Lower lobe of right lung (tissue), 2 donors: ENCODE measurements at regions not wholly inside any gene's neighbourhood (a gene's known extent, or its start where the extent isn't known, plus 50 kb on each side); places are given as distances from the start of the nearest gene placed in this dataset.
"Not testable (repeated sequence)": the region's sequence is repeated elsewhere in the genome, so short reads cannot be mapped to it uniquely, and the experiment has no call there.

Experiments
- ATAC-seq, 2 donors: fragments of 200-7000 bp; cut with Tn5 transposase; one replicate each; pipeline ENCODE4 v1.9.1; 2020 to 2022; ENCODE audit warnings: mild to moderate bottlenecking in 2 of 2, moderate library complexity in 2 of 2
- DNase-seq: peaks from one replicate; pipeline ENCODE4 v3.0.0-alpha.2; 2020
- H3K27ac ChIP-seq: fragments of 200-600 bp; one replicate; pipeline ENCODE4 v1.8.0; 2022
- H3K27me3 ChIP-seq: fragments of 200-600 bp; one replicate; pipeline ENCODE4 v1.8.0; 2022; ENCODE audit warnings: low read depth
- H3K36me3 ChIP-seq: fragments of 200-600 bp; one replicate; pipeline ENCODE4 v1.8.0; 2022; ENCODE audit warnings: mild to moderate bottlenecking
- H3K4me1 ChIP-seq: fragments of 200-600 bp; one replicate; pipeline ENCODE4 v1.8.0; 2022
- H3K4me3 ChIP-seq: fragments of 200-600 bp; one replicate; pipeline ENCODE4 v1.8.0; 2022; ENCODE audit warnings: mild to moderate bottlenecking
- H3K9me3 ChIP-seq: fragments of 200-600 bp; one replicate; pipeline ENCODE4 v1.8.0; 2022
- CTCF ChIP-seq: fragments of 200-600 bp; IDR thresholded peaks from one replicate; pipeline ENCODE4 v1.8.0; 2022; ENCODE audit warnings: antibody characterized with exemption, mild to moderate bottlenecking
- intact Hi-C: fragments of 100-400 bp; cut with DNase I; formaldehyde crosslinking; loops from one replicate; pipeline ENCODE4 v1.11.0; 2022
- donor health status: DM: no; HTN: yes; CAD: no; lungs with severe emphysema.

GRCh38 chr7:131934452-131934851, 378.0 kb upstream of the PODXL start:
- Histone ChIP-seq H3K4me1 (no peaks in the 10 kb centered on the region), H3K27ac (no peak overlapping the region), H3K27me3 (peaks cover 7% of the 10 kb centered on the region), H3K9me3 (no peaks in the 10 kb centered on the region), H3K36me3 (no peaks in the 10 kb centered on the region), H3K4me3 (no peak overlapping the region)
- intact Hi-C loops = no loop called here
- ATAC-seq (no peak), DNase-seq (no peak)
- no peak for TF ChIP-seq CTCF

GRCh38 chr7:131933751-131934289, 377.4 kb upstream of the PODXL start:
- Histone ChIP-seq H3K27ac (no peak overlapping the region), H3K36me3 (no peaks in the 10 kb centered on the region), H3K4me3 (no peak overlapping the region), H3K9me3 (no peaks in the 10 kb centered on the region), H3K4me1 (no peaks in the 10 kb centered on the region), H3K27me3 (peaks cover 7% of the 10 kb centered on the region)
- ATAC-seq (no peak), DNase-seq (no peak)
- intact Hi-C loops = no loop called here
- TF ChIP-seq CTCF = no peak

- H3K36me3 ChIP-seq, H3K4me3 ChIP-seq, H3K27ac ChIP-seq, ATAC-seq, H3K9me3 ChIP-seq, H3K27me3 ChIP-seq, DNase-seq, intact Hi-C loops, H3K4me1 ChIP-seq: not testable (repeated sequence)
These were observed 376.8 kb upstream of the PODXL start for GRCh38 chr7:131933219-131933618.

- H3K27me3 ChIP-seq = peaks cover 7% of the 10 kb centered on the region
- H3K4me3 ChIP-seq = no peak overlapping the region
- DNase-seq = no peak
- no peaks in the 10 kb centered on the region for H3K36me3 ChIP-seq
- no peak for ATAC-seq
- H3K27ac ChIP-seq = no peak overlapping the region
- H3K9me3 ChIP-seq = no peaks in the 10 kb centered on the region
- no peak for TF ChIP-seq CTCF
- no peaks in the 10 kb centered on the region for H3K4me1 ChIP-seq
- intact Hi-C loops = no loop called here
These were observed 375.8 kb upstream of the PODXL start for GRCh38 chr7:131932271-131932670.

- TF ChIP-seq CTCF = no peak
- intact Hi-C loops = no loop called here
- DNase-seq = no peak
- Histone ChIP-seq H3K36me3 (no peaks in the 10 kb centered on the region), H3K9me3 (no peaks in the 10 kb centered on the region), H3K4me3 (no peak overlapping the region), H3K27me3 (peaks cover 7% of the 10 kb centered on the region), H3K4me1 (no peaks in the 10 kb centered on the region), H3K27ac (no peak overlapping the region)
- ATAC-seq = no peak
These were observed 374.9 kb upstream of the PODXL start for GRCh38 chr7:131931370-131931769.

- Histone ChIP-seq H3K36me3 (no peaks in the 10 kb centered on the region), H3K27me3 (peaks cover 7% of the 10 kb centered on the region), H3K27ac (no peak overlapping the region), H3K9me3 (no peaks in the 10 kb centered on the region), H3K4me3 (no peak overlapping the region), H3K4me1 (no peaks in the 10 kb centered on the region)
- intact Hi-C loops = no loop called here
- no peak for DNase-seq
- no peak for TF ChIP-seq CTCF
- no peak for ATAC-seq
These were observed 373.2 kb upstream of the PODXL start for GRCh38 chr7:131929632-131930031.
